Upper lobe of left lung (tissue), 6 donors: ENCODE measurements at regions not wholly inside any gene's neighbourhood (a gene's known extent, or its start where the extent isn't known, plus 50 kb on each side); places are given as distances from the start of the nearest gene placed in this dataset.

Source experiments
- ATAC-seq, 2 donors: fragments of 200-7000 bp; cut with Tn5 transposase; one replicate each; pipeline ENCODE4 v1.9.1; 2022; ENCODE audit warnings: mild to moderate bottlenecking in 2 of 2, moderate library complexity in 2 of 2; ENCODE audit not compliant: low FRiP score in 2 of 2
- DNase-seq, 2 donors: peaks; one replicate each; pipeline ENCODE4 v3.0.0-alpha.2; 2019 to 2020
- H3K27ac ChIP-seq, 4 donors: fragments of 200-600 bp; sonication (generic); one replicate each; pipeline ENCODE4 v1.5.1; 2016 to 2019
- H3K27me3 ChIP-seq, 4 donors: fragments of 200-600 bp; sonication (generic); one replicate each; pipeline ENCODE4 v1.5.1; 2017 to 2019
- H3K36me3 ChIP-seq, 4 donors: fragments of 200-600 bp; sonication (generic); one replicate each; pipeline ENCODE4 v1.5.1; 2016 to 2019
- H3K4me1 ChIP-seq, 4 donors: fragments of 200-600 bp; sonication (generic); one replicate each; pipeline ENCODE4 v1.5.1; 2018 to 2019
- H3K4me3 ChIP-seq, 4 donors: fragments of 200-600 bp; sonication (generic); one replicate each; pipeline ENCODE4 v1.5.1; 2017 to 2019; ENCODE audit warnings: mild to moderate bottlenecking in 2 of 4, moderate library complexity in 1 of 4
- H3K9me3 ChIP-seq, 4 donors: fragments of 200-600 bp; sonication (generic); one replicate each; pipeline ENCODE4 v1.5.1; 2018 to 2019
- CTCF ChIP-seq, 6 experiments: fragments of 450-650 bp in 4 of 6; fragments of 200-600 bp in 2 of 6; sonication (generic) in 2 of 6; IDR thresholded peaks; one replicate each; pipeline ENCODE4 v1.5.1; 2016 to 2019; ENCODE audit warnings: antibody characterized with exemption in 6 of 6
- EP300 ChIP-seq, 4 donors: sonication (generic); formaldehyde crosslinking; IDR thresholded peaks; one replicate each; pipeline ENCODE4 v1.5.1; 2017; ENCODE audit warnings: antibody characterized with exemption in 4 of 4, control low read depth in 2 of 4
- POLR2A ChIP-seq, 4 donors: fragments of 450-650 bp; IDR thresholded peaks; one replicate each; pipeline ENCODE4 v1.5.1; 2016 to 2017; ENCODE audit warnings: antibody characterized with exemption in 4 of 4, mild to moderate bottlenecking in 2 of 4
- POLR2AphosphoS5 ChIP-seq, 2 donors: sonication (generic); formaldehyde crosslinking; IDR thresholded peaks; one replicate each; pipeline ENCODE4 v1.5.1; 2017; ENCODE audit warnings: antibody characterized with exemption in 2 of 2
- WGBS, 2 donors: methylation state at CpG; one replicate each; pipeline ENCODE4 v1.1.5; 2017 to 2018; 5-methylcytosine and 5-hydroxymethylcytosine counted together
- donor health status: DM: no; HTN: no; CAD: no; lungs with moderate emphysema.
- donor health status: DM: no; HTN: yes; CAD: no; lungs with severe emphysema.

DNA sequence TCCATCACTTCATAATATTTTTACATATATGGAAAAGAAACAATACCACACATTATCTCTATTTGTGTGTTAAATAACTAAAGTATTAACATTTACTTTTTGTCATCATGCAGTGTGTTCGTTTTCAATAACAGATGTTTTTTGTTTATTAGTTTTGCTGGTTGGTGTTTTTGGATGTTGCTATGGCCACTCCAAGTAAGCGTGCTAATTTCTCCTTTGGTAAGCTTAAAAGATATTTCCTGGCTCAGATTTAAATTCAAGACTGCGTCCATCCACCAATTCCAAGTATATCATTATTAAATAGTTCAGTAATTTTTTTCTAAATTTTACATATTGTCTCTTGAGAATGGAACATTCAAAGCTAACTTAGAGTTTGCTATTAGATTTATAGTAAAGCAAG lies 235.4 kb upstream of the IL1RAPL1 start:
- Histone ChIP-seq H3K27ac (no peak overlapping the region), H3K4me3 (no peak overlapping the region), H3K27me3 (no peaks in the 10 kb centered on the region), H3K36me3 (no peaks in the 10 kb centered on the region), H3K4me1 (no peaks in the 10 kb centered on the region), H3K9me3 (no peaks in the 10 kb centered on the region)
- no peak for TF ChIP-seq POLR2A (IDR thresholded peaks at IDR 0.05)
- TF ChIP-seq EP300 (IDR thresholded peaks at IDR 0.05), result no peak
- TF ChIP-seq POLR2AphosphoS5 (IDR thresholded peaks at IDR 0.05), result no peak
- TF ChIP-seq CTCF (IDR thresholded peaks at IDR 0.05), result no peak
- no peak for ATAC-seq
- DNase-seq, result no peak
- 69 to 76% methylated on average over 3 of the region's 3 CpGs for WGBS, 2 donors

- no peaks in the 10 kb centered on the region for H3K27me3 ChIP-seq
- H3K4me1 ChIP-seq, result no peaks in the 10 kb centered on the region
- H3K9me3 ChIP-seq, result no peaks in the 10 kb centered on the region
- TF ChIP-seq POLR2A (IDR thresholded peaks at IDR 0.05), result no peak
- no peak for TF ChIP-seq POLR2AphosphoS5 (IDR thresholded peaks at IDR 0.05)
- no peak for TF ChIP-seq EP300 (IDR thresholded peaks at IDR 0.05)
- TF ChIP-seq CTCF (IDR thresholded peaks at IDR 0.05), result no peak
- ATAC-seq, result no peak
- H3K27ac ChIP-seq, result no peak overlapping the region
- DNase-seq, result no peak
- H3K36me3 ChIP-seq, result no peaks in the 10 kb centered on the region
- H3K4me3 ChIP-seq, result no peak overlapping the region
Observed at GRCh38 chrX:28349888-28350287, 237.4 kb upstream of the IL1RAPL1 start.

- no peak overlapping the region for H3K27ac ChIP-seq
- H3K36me3 ChIP-seq, result no peaks in the 10 kb centered on the region
- no peaks in the 10 kb centered on the region for H3K9me3 ChIP-seq
- H3K4me1 ChIP-seq, result no peaks in the 10 kb centered on the region
- H3K4me3 ChIP-seq, result no peak overlapping the region
- 58 to 90% methylated on average over 3 to 4 of the region's 4 CpGs for WGBS, 2 donors
- TF ChIP-seq POLR2A (IDR thresholded peaks at IDR 0.05) (no peak), POLR2AphosphoS5 (IDR thresholded peaks at IDR 0.05) (no peak), EP300 (IDR thresholded peaks at IDR 0.05) (no peak), CTCF (IDR thresholded peaks at IDR 0.05) (no peak)
- ATAC-seq, result no peak
- DNase-seq, result no peak
- no peaks in the 10 kb centered on the region for H3K27me3 ChIP-seq
Observed at GRCh38 chrX:28347476-28347875, 239.8 kb upstream of the IL1RAPL1 start.

DNA sequence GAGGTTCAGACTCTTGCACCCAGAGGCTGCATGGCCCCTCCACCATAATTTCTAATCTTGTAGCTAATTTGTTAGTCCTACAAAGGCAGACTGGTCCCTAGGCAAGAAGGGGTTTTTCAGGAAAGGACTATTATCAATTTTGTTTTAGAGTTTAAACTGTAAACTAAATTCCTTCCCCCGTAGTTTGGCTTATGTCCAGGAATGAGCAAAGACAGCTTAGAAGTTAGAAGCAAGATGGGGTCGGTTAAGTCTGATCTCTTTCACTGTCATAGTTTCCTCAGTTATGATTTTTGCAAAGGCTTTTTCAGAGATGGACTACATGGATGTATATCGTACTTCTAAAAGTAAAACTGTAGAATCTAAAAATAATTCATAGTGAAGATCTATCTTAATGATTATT lies 258.1 kb upstream of the IL1RAPL1 start:
- H3K4me1 ChIP-seq, result no peaks in the 10 kb centered on the region
- H3K9me3 ChIP-seq, result no peaks in the 10 kb centered on the region
- DNase-seq, result no peak
- no peaks in the 10 kb centered on the region for H3K27me3 ChIP-seq
- no peak for ATAC-seq
- no peak overlapping the region for H3K4me3 ChIP-seq
- no peaks in the 10 kb centered on the region for H3K36me3 ChIP-seq
- no peak overlapping the region for H3K27ac ChIP-seq
- TF ChIP-seq EP300 (IDR thresholded peaks at IDR 0.05) (no peak), POLR2AphosphoS5 (IDR thresholded peaks at IDR 0.05) (no peak)
- 39 to 55% methylated on average over 3 of the region's 3 CpGs for WGBS, 2 donors

DNA sequence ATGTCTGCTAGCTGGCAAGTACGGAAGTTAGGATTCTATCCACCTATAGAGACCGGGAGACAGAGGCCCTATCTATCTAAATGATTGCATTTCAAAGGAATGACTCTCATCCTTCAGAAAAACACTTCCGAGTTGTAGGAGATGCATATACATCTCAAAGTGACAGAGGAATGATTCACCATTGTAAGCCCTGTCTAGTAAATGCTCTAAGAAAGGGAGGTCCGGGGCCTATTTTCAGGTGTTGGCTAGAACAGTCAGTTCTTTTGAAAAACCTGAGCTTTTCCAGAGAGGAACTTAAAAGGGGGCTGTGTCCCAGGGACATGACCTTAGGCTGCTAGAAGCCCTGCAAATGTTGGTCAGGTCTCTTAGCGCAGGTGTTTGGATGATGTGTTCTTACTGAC lies 262.9 kb upstream of the IL1RAPL1 start:
- H3K36me3 ChIP-seq, result no peaks in the 10 kb centered on the region
- 58 to 82% methylated on average over 5 of the region's 5 CpGs for WGBS, 2 donors
- ATAC-seq, result no peak
- TF ChIP-seq CTCF (IDR thresholded peaks at IDR 0.05) (no peak), POLR2A (IDR thresholded peaks at IDR 0.05) (no peak), POLR2AphosphoS5 (IDR thresholded peaks at IDR 0.05) (no peak), EP300 (IDR thresholded peaks at IDR 0.05) (no peak)
- no peak overlapping the region for H3K27ac ChIP-seq
- H3K9me3 ChIP-seq, result no peaks in the 10 kb centered on the region
- no peaks in the 10 kb centered on the region for H3K27me3 ChIP-seq
- no peak for DNase-seq
- no peak overlapping the region for H3K4me3 ChIP-seq
- no peaks in the 10 kb centered on the region for H3K4me1 ChIP-seq
